HG03342 (cell line): ENCODE measurements at regions not wholly inside any gene's neighbourhood (a gene's known extent, or its start where the extent isn't known, plus 50 kb on each side); places are given as distances from the start of the nearest gene placed in this dataset.

ENCODE experiments used
- ATAC-seq: cut with Tn5 transposase; IDR thresholded peaks from one replicate; pipeline ENCODE4 v1.9.1; 2021; ENCODE audit warnings: mild to moderate bottlenecking, moderate library complexity; ENCODE audit not compliant: unreplicated experiment

DNA sequence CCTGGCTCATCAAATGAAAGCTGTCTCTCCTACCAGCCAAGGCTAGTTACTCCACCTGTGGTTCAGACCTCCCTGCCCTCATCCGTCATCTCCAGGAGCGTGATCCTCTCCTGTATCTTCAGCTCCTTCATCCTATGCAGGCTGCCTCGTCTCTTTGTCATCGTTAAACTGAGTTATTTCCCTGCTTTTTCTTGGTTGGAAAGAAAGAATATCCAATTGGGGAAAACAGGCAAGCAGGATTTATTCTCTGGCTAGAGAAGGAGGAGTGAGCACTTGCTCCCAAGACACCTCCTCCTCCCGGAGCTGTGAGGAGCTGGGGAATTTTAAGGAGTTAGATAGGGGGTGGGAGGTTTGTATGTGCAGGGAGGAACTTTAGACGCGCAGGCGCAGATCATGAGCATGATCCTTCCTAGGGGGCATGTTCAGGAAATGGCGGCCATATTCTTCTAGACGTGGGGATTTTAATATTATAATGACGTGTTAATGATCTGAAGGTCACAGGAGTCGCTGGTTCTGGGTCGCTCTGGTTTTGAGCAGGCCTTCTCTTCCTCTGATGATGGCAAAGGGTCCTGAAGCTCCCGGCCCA is 156.4 kb upstream of the KL start:
- no peak for ATAC-seq

- no peak for ATAC-seq
Observed at GRCh38 chr13:32861304-32861703, 154.9 kb upstream of the KL start.

GRCh38 chr13:32863596-32863995 is 152.6 kb upstream of the KL start:
- no peak for ATAC-seq

DNA sequence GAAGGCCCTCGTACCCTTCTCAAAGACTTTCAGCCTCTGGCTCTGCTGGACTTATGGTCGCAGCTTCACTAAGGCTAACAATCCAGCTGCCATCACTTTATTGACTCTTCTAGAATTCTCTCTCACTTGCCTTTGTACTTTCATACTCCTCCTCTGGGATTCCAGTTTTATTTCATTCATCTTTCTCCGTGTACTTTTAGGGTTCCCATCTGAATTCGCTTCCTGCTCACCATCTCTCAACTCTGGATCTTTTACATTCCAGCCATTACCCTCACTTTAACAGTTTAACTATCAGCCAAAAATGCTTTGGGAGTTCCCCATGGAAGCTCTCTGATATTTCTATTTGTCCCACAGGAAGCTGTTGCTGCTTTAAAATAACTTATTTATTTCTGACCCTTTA is 149.3 kb upstream of the KL start:
- no peak for ATAC-seq

GRCh38 chr13:32877491-32877890 is 138.7 kb upstream of the KL start:
- ATAC-seq = no peak

DNA sequence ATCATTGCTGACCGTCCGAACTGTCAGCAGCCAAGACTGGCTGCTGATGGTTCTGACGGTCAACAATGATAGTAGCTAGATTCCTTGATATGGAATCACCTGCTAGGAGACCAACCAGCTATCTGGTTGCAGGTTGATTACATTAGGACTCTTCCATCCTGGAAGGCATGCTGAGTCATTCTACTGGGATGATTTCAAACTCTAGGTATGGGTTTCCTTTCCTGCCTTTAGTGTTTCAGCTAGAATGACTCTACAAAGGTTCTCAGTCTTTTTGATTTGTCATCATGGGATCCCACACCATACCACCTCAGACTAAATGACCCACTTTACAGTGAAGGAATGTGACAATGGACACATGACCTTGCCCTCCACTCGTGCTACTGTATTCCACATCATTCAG is 138.1 kb upstream of the KL start:
- ATAC-seq = no peak

GRCh38 chr13:32880636-32881035 is 135.6 kb upstream of the KL start:
- no peak for ATAC-seq

DNA sequence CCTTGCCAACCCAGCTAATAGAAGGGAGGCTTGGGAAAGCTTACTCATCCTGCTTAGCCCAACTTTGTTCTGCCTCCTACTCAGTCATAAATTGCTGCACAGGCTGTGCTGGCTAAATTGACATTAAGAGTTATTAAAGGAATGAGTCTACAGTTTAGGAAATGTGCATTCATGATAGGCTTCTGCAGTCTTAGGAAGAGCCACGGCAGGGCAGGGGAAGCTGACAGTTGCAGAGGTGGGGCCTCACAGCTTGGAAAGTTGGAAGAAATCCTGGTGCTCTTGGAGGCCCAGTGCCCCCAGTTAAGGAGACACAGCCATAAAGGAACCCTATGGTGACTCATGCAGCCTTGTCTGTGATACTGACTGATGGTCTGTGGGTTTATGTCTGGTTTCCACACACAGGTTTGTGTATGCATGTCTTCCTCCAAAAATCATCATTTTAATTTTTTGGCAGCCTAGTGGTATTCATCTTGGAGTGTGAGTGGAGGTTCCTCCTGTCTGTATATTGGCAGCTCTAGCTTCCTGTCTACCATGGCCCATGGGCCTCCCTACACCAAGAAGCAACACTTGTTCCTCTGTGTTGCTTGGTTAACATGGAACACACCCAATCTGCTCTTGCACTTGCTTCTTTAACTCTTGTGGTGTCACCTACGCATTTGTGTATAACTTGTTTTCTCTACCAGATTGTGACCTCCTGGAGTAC is 135.0 kb upstream of the KL start:
- no peak for ATAC-seq

- no peak for ATAC-seq
Observed at GRCh38 chr13:32881777-32882145, 134.5 kb upstream of the KL start.

GRCh38 chr13:32882691-32883090 is 133.5 kb upstream of the KL start:
- ATAC-seq = no peak

DNA sequence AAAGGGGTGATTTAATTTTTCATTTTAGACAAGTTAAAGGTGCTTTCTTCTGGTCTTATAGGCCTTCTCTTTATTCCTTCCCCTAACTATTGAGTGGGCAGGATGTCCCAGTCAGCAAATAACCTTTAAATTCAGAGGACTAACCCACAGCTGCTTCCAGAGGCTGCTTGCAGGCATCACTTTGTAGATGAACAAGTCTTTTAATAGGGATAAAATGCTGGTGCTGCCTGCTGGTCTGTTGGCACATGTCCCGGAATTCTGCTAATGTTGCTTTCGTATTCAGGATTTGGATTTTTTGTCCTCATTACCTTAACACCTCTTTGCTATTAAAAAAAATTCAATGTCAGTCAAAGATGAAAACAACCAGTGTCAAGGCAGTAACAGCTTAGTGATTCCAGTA is 132.7 kb upstream of the KL start:
- no peak for ATAC-seq

DNA sequence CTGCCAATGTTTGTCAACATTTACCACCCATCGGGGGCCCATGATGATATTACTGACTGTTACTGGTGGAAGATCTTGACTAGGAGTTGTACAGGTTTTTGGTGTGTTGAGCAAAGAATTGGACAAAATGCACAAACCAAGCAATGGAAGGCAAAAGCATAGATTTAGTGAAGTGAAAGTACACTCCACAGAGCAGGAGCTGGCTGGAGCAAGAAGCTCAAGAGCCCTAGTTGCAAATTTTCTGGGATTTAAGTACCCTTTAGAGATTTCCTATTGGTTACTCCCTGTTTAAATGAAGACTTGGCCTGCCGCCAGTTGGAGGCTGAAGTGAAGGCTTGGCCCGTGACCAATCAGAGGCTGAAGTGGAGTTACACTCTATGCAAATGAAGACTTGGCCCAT is 128.6 kb upstream of the KL start:
- ATAC-seq = no peak

GRCh38 chr13:32889986-32890565 is 126.1 kb upstream of the KL start:
- no peak for ATAC-seq

DNA sequence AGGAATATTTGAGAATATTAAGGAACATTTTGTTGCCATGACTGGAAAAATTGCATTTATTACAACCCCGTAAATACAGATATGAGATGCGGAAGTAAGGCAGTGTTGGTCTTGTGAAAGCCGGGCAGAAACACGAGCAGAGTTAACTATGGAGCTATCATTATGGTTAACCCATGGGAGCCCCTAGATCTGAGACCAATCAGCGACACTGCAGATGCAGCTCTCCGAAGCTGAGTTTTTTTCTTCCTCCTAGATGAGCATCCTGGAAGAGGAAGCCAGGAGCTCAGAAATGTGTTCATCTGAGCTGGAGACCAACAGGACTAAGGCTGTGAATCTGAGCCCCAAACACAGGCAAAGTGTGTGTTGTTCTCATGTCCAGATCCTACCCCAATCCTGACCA is 123.0 kb upstream of the KL start:
- ATAC-seq = no peak

DNA sequence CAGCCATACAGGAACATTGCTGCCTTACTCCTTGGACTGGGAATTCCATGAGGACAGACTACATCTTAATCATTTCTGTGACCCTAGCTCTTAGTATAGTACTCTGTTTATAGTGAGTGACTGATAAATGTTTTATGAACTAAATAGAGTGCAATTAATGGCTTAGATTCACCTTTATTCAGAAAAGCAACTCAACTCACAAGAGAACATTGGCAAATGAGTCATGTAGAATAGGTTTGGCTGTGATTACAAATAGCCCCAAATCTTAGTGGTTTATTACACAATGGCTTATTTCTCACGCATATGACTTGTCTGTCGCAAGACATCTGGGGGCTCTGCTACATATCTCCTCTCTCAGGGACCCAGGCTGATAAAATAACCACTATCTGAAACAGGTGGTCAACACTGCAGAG is 121.6 kb upstream of the KL start:
- no peak for ATAC-seq

- ATAC-seq = no peak
Observed at GRCh38 chr13:32895296-32895695, 120.9 kb upstream of the KL start.

DNA sequence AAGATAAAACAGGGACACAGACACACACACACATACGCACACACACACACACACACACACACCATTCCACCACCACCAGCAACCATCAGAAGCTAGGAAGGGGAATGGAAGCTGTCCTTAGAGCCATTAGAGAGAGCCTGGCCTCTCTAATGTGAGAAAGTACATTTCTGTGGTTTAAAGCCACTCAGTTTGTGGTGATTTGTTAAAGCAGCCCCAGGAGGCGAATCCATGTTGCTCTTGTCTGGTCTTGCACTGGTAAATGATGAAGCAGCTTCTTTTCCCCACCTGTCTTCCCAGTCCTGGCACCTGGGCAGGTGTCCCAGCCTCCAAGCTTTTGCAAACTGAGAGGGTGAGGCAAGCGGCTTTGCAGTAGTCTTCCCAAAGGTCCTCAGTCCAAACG is 118.9 kb upstream of the KL start:
- ATAC-seq = no peak

DNA sequence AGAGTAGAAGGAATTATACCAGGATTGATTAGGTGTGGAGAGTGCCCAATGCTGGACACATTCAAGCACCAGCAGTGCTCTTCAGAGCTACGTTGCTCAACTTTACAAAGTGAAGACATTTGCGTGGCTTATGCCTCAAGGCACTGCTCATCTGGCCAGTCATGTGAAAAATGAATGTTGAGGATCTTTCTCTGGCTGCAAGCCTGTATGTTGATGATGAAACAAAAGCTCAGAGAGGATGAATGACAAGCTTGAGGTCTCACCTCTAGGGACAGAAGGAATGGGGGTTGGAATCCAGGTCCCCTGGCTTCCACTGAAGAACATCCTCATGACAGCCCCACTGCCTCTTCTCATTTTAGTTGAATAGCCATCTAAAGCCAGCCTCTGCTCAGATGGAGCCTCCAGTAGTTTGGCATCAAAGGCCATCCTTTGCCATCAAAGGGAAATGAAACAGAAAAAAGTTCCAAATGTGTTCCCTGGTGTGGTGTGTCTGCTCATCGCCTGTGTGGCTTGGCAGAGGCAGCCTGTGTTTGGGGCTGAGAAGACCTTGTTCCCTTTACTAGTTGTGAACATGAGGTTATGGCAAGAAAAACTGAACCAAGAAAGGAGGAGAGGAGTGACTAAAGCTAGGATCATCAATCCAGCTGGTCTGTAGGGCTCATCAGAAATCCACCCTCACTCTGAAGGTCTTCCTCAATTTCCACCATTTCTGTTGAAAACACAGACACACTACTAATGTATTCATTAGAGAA is 114.0 kb upstream of the KL start:
- no peak for ATAC-seq

DNA sequence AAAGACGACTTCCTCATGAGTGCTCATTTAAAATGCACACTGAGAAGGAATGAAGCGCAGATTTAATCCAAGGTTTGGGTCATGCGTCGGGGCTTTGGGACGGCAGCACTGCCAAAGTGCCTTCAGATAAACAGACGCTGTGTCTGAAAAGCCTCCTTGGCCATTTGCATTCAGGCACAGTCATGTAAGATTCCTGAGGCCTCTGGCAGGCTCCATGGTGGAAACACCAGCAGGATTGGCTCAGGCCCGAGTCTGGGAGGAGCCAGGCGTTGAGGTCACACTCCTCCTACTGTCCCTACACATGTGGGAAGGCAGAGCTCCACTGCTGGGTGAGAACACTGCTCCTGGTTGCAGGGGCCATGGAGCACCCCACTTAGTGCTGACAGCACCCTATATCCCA is 113.3 kb upstream of the KL start:
- ATAC-seq = no peak

- no peak for ATAC-seq
Observed at GRCh38 chr13:32903720-32904119, 112.5 kb upstream of the KL start.

- no peak for ATAC-seq
Observed at GRCh38 chr13:32904266-32904665, 112.0 kb upstream of the KL start.
